ENCODE measurements at regions not wholly inside any gene's neighbourhood (a gene's known extent, or its start where the extent isn't known, plus 50 kb on each side); places are given as distances from the start of the nearest gene placed in this dataset.

DNA sequence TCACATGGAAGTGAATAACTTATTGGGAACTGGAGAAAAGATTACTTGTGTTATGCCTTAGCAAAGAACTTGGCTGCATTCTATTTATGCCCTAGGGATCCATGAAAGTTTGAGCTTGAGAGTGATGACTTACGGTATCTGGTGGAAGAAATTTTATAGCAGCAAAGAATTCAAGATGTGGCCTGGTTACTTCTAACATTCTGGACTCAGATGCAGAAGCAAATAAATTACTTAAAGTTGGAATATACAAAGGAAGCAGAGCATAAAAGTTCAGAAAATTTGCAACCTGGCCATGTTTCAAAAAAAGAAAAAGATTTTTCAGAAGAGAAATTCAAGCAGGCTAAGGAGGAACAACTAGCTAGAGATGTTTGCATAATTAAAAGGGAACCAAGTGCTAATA, 252.3 kb upstream of the WDFY3 start:
- no peak overlapping the region for H3K4me3 ChIP-seq (ENCODE audit: low read length)
- DNase-seq (ENCODE audit: low read depth), result no peak
- TF ChIP-seq CTCF (conservative IDR thresholded peaks at IDR 0.05; ENCODE audit: low read depth, low read length), result no peak

GRCh38 chr4:85221606-85222005, 253.3 kb upstream of the ARHGAP24 start:
- no peak overlapping the region for H3K4me3 ChIP-seq (ENCODE audit: low read length)
- TF ChIP-seq CTCF (conservative IDR thresholded peaks at IDR 0.05; ENCODE audit: low read depth, low read length), result no peak
- DNase-seq (ENCODE audit: low read depth), result no peak

- no peak overlapping the region for H3K4me3 ChIP-seq (ENCODE audit: low read length)
- TF ChIP-seq CTCF (conservative IDR thresholded peaks at IDR 0.05; ENCODE audit: low read depth, low read length), result no peak
- no peak for DNase-seq (ENCODE audit: low read depth)
Observed at GRCh38 chr4:85222561-85222960, 252.4 kb upstream of the ARHGAP24 start.

GRCh38 chr4:85228264-85228663, 246.7 kb upstream of the ARHGAP24 start:
- DNase-seq (ENCODE audit: low read depth), result no peak
- no peak for TF ChIP-seq CTCF (conservative IDR thresholded peaks at IDR 0.05; ENCODE audit: low read depth, low read length)
- H3K4me3 ChIP-seq (ENCODE audit: low read length), result no peak overlapping the region

DNA sequence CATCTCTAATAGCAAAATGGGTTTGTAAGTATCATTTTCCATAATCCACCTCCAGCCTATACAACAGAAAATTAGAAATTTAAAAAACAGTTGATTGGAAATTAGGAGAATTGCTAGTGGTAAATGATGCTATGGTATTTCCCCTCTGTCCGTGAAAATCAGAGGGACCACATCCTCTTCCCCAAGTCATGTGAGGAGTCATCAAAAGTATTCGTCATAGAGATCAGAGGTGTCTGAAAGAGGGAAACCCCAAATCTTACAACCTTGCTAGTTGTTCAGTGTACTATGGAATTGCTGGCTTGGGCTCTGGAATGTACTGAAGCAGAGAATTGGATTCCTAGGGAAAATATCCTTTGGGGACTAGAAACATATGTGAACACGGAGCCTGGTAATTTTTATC, 241.4 kb upstream of the ARHGAP24 start:
- no peak for DNase-seq (ENCODE audit: low read depth)
- no peak for TF ChIP-seq CTCF (conservative IDR thresholded peaks at IDR 0.05; ENCODE audit: low read depth, low read length)
- no peak overlapping the region for H3K4me3 ChIP-seq (ENCODE audit: low read length)

GRCh38 chr4:85243857-85244256, 231.1 kb upstream of the ARHGAP24 start:
- DNase-seq (ENCODE audit: low read depth), result no peak
- no peak overlapping the region for H3K4me3 ChIP-seq (ENCODE audit: low read length)
- peak; percentile 41 for TF ChIP-seq CTCF (conservative IDR thresholded peaks at IDR 0.05; ENCODE audit: low read depth, low read length)

DNA sequence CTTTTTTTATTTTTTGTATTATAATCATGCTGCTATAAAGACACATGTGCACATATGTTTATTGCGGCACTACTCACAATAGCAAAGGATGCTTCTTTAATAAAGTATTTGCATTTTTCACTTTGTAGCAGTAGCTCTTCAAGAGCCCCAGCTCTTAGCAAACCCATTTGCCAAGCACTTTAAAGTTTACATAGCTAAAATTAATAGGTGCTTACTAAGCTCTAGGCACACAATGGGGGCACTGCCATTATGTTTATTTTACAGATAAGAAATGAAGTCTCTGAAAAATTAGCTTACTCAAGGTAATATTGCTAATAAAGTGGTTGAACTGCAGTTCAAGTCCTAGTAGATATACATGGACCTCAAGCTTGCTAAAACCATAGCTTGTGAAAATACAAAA, 230.3 kb upstream of the ARHGAP24 start:
- no peak overlapping the region for H3K4me3 ChIP-seq (ENCODE audit: low read length)
- no peak for TF ChIP-seq CTCF (conservative IDR thresholded peaks at IDR 0.05; ENCODE audit: low read depth, low read length)
- no peak for DNase-seq (ENCODE audit: low read depth)

All from retinal pigment epithelial cell (primary cell).